SK-N-SH (cell line): ENCODE measurements at regions not wholly inside any gene's neighbourhood (a gene's known extent, or its start where the extent isn't known, plus 50 kb on each side); places are given as distances from the start of the nearest gene placed in this dataset.

Experiments
- CTCF ChIP-seq: fragments of 200-600 bp; sonication (generic); IDR thresholded peaks from 2 replicates; pipeline ENCODE4 v1.6.1; 2017; ENCODE audit warnings: antibody characterized with exemption, mild to moderate bottlenecking, moderate library complexity
- ELF1 ChIP-seq: IDR thresholded peaks from 2 replicates; pipeline ENCODE4 v1.4.0; 2012
- EP300 ChIP-seq, 2 experiments: IDR thresholded peaks; 2 replicates each; pipeline versions ENCODE4 v1.4.0 to v1.6.1; 2012; ENCODE audit warnings: borderline replicate concordance in 1 of 2, low read depth in 1 of 2, low read length in 1 of 2
- EZH2phosphoT487 ChIP-seq: fragments of 200-600 bp; sonication (generic); IDR thresholded peaks from 2 replicates; pipeline ENCODE4 v1.6.1; 2017; ENCODE audit warnings: low read depth, mixed run types, mild to moderate bottlenecking, antibody characterized with exemption, moderate library complexity, borderline replicate concordance
- MXI1 ChIP-seq: IDR thresholded peaks from 2 replicates; pipeline ENCODE4 v1.6.1; 2012; ENCODE audit warnings: mild to moderate bottlenecking, low read depth, low read length, improper control_type of control experiment
- POLR2AphosphoS5 ChIP-seq: IDR thresholded peaks from 2 replicates; pipeline ENCODE4 v1.6.1; 2012; ENCODE audit warnings: low read depth, low read length
- REST ChIP-seq: IDR thresholded peaks from 2 replicates; pipeline ENCODE4 v1.6.1; 2012; ENCODE audit warnings: mild to moderate bottlenecking, low read depth, low read length, moderate library complexity
- RFX5 ChIP-seq: IDR thresholded peaks from 2 replicates; pipeline ENCODE4 v1.6.1; 2012; ENCODE audit warnings: mild to moderate bottlenecking, improper control_type of control experiment, low read length
- SIN3A ChIP-seq: IDR thresholded peaks from 2 replicates; pipeline ENCODE4 v1.6.1; 2012; ENCODE audit warnings: low read depth, mild to moderate bottlenecking, low read length, moderate library complexity, borderline replicate concordance
- SMC3 ChIP-seq: IDR thresholded peaks from 2 replicates; pipeline ENCODE4 v1.6.1; 2012; ENCODE audit warnings: low read depth, low read length, improper control_type of control experiment
- TCF12 ChIP-seq: IDR thresholded peaks from 2 replicates; pipeline ENCODE4 v1.4.0; 2012
- YY1 ChIP-seq: IDR thresholded peaks from 2 replicates; pipeline ENCODE4 v1.4.0; 2012; ENCODE audit warnings: low read depth, mild to moderate bottlenecking

DNA sequence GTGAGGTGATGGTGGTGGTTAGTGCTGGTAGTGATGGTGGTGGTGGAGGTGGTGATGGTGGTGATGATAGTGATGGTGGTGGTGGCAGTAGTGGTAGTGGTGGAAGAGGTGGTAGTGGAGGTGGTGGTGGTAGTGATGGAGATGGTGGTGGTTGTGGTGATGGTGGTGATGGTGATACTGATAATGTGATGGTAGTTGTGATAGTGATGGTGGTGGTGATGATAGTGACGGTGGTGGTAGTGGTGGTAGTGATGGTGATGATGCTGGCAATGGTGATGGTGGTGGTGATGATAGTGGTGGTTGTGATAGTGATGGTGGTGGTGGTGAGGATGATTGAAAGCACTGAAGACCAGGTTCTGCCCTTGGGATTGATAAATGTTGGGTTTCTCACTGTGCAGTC, 85.2 kb upstream of the SLC1A3 start:
- TF ChIP-seq EP300 (IDR thresholded peaks at IDR 0.05; ENCODE audit: borderline replicate concordance in 1 of 2, low read depth in 1 of 2, low read length in 1 of 2) = no peak
- TF ChIP-seq CTCF = no peak
- no peak for TF ChIP-seq SIN3A
- TF ChIP-seq POLR2AphosphoS5 = no peak
- no peak for TF ChIP-seq EZH2phosphoT487
- no peak for TF ChIP-seq RFX5
- no peak for TF ChIP-seq ELF1
- TF ChIP-seq YY1 = no peak
- no peak for TF ChIP-seq SMC3
- no peak for TF ChIP-seq REST
- no peak for TF ChIP-seq MXI1
- no peak for TF ChIP-seq TCF12
